ENCODE measurements at regions not wholly inside any gene's neighbourhood (a gene's known extent, or its start where the extent isn't known, plus 50 kb on each side); places are given as distances from the start of the nearest gene placed in this dataset.
"Not testable (repeated sequence)": the region's sequence is repeated elsewhere in the genome, so short reads cannot be mapped to it uniquely, and the experiment has no call there.

DNA sequence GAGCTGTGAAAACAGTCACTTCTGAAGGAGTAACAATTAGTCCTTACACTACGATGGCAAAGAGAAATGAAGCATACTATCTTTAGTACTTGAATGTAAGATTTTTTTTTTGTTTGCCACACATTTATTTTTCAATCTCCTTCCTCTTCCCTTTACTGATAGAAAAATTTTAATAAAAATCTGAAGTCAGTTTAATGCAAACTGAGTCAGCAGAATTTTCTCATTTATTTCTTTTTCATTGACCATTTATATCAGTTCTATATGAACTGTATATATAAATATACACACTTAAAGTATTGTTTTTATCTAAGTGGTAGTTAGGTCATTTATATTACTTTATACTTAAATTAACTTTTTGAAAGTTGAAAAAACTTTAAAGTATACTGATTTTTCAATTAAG is 1009.1 kb upstream of the SPRY2 start:
- TF ChIP-seq, protein P1, sequence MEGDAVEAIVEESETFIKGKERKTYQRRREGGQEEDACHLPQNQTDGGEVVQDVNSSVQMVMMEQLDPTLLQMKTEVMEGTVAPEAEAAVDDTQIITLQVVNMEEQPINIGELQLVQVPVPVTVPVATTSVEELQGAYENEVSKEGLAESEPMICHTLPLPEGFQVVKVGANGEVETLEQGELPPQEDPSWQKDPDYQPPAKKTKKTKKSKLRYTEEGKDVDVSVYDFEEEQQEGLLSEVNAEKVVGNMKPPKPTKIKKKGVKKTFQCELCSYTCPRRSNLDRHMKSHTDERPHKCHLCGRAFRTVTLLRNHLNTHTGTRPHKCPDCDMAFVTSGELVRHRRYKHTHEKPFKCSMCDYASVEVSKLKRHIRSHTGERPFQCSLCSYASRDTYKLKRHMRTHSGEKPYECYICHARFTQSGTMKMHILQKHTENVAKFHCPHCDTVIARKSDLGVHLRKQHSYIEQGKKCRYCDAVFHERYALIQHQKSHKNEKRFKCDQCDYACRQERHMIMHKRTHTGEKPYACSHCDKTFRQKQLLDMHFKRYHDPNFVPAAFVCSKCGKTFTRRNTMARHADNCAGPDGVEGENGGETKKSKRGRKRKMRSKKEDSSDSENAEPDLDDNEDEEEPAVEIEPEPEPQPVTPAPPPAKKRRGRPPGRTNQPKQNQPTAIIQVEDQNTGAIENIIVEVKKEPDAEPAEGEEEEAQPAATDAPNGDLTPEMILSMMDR (IDR thresholded peaks at IDR 0.05; ENCODE audit: low read depth, low read length) = no peak
- TF ChIP-seq, protein P2, sequence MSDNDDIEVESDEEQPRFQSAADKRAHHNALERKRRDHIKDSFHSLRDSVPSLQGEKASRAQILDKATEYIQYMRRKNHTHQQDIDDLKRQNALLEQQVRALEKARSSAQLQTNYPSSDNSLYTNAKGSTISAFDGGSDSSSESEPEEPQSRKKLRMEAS (IDR thresholded peaks at IDR 0.05; ENCODE audit: low read depth, low read length) = no peak
- no peak for TF ChIP-seq POLR2A (IDR thresholded peaks at IDR 0.05; ENCODE audit: extremely low read depth, insufficient read length)
- TF ChIP-seq MYC (IDR thresholded peaks at IDR 0.05; ENCODE audit: low read depth, low read length) = no peak
- no peak for DNase-seq (ENCODE audit: low read depth)
- H3K4me3 ChIP-seq (ENCODE audit: low read depth, low read length) = no peak overlapping the region

DNA sequence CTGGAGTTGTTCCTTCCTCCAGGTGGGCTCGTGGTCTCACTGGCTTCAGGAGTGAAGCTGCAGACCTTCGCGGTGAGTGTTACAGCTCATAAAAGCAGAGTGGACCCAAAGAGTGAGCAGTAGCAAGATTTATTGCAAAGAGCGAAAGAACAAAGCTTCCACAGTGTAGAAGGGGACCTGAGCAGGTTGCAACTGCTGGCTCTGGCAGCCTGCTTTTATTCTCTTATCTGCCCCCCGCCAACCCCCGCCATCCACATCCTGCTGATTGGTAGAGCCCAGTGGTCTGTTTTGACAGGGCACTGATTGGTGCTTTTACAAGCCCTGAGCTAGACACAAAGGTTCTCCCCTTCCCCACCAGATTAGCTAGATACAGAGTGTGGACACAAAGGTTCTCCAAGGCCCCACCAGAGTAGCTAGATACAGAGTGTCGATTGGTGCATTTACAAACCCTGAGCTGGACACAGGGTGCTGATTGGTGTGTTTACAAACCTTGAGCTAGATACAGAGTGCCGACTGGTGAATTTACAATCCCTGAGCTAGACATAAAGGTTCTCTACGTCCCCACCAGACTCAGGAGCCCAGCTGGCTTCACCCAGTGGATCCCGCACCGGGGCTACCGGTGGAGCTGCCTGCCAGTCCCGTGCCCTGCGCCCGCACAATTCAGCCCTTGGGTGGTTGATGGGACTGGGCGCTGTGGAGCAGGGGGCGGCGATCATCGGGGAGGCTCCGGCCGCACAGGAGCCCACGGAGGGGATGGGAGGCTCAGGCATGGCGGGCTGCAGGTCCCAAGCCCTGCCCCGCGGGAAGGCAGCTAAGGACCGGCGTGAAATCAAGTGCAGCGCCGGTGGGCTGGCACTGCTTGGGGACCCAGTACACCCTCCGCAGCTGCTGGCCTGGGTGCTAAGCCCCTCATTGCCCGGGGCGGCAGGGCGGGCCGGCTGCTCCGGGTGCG is 999.5 kb upstream of the SPRY2 start:
- not testable (repeated sequence) for DNase-seq (ENCODE audit: low read depth); H3K4me3 ChIP-seq (ENCODE audit: low read depth, low read length)

DNA sequence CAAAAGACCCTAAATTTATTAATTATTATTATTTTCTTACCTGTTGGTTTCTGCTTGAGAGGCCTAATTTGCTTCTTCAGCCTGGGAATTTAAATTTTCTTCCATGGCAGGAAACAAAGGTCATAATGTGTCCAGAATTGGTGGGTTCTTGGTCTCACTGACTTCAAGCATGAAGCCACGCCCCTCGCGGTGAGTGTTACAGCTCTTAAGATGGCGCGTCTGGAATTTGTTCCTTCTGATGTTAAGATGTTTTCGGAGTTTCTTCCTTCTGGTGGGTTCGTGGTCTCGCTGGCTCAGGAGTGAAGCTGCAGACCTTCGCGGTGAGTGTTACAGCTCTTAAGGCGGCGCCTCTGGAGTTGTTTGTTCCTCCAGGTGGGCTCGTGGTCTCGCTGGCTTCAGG is 998.7 kb upstream of the SPRY2 start:
- DNase-seq (ENCODE audit: low read depth); H3K4me3 ChIP-seq (ENCODE audit: low read depth, low read length): not testable (repeated sequence)

DNA sequence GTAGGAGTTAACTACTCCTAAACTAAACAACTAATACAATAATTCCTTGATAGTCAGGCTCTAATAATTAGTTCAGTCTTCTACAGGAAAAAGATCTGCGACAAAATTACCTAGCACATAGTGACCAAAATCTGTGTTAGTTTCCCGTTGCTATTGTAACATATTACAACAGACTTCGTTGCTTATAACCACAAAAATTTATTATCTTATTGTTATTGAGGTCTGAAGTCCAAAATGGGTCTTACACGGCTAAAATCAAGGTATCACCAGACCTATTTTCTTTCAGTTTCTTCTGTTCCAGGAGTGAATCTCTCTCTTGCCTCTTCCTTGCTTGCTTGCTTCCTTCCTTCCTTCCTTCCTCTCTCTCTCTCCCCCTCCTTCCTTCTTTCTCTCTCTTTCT is 993.6 kb upstream of the SPRY2 start:
- TF ChIP-seq MYC (IDR thresholded peaks at IDR 0.05; ENCODE audit: low read depth, low read length) (no peak), POLR2A (IDR thresholded peaks at IDR 0.05; ENCODE audit: extremely low read depth, insufficient read length) (no peak)
- TF ChIP-seq, protein P1 (IDR thresholded peaks at IDR 0.05; ENCODE audit: low read depth, low read length) = no peak
- TF ChIP-seq, protein P2 (IDR thresholded peaks at IDR 0.05; ENCODE audit: low read depth, low read length) = no peak
- no peak overlapping the region for H3K4me3 ChIP-seq (ENCODE audit: low read depth, low read length)
- no peak for DNase-seq (ENCODE audit: low read depth)

DNA sequence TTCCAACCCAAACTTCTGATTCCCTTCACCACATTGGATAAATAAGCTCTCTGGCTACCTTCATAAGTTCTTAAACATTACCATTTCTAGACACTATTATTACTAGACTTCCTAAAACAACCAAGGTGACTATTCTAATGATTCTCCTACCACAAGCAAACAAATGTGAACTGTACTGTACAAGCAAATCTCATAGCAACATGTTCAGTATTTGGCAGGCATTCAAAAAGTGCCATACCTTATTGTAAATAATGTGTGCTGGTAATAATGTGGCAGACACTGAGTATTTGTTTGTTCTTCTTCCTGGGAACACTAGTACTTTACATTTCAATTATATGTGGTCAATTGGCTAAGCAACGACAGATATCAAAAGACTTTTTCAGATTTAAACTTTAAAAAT is 986.0 kb upstream of the SPRY2 start:
- no peak overlapping the region for H3K4me3 ChIP-seq (ENCODE audit: low read depth, low read length)
- TF ChIP-seq MYC (IDR thresholded peaks at IDR 0.05; ENCODE audit: low read depth, low read length) (no peak), POLR2A (IDR thresholded peaks at IDR 0.05; ENCODE audit: extremely low read depth, insufficient read length) (no peak)
- DNase-seq (ENCODE audit: low read depth) = no peak

DNA sequence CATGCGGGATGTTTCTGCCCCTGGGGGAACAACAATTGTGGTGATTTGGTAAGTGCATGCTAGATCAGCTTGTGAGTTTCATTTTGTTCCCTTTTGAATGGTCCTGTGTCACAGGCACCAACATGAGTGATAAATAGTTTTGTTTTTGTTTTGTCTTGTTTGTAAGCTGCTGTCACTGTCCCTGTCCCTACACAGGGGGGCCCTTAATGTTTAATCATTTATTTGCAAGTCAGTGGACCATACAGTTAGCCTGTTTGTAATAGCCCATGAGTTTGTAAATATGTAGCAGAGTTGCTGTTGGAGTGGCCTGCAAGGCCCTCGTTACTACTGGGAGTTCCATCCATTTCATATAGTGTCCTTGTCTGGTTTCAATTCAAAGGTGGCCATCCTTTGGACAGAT is 979.6 kb upstream of the SPRY2 start:
- TF ChIP-seq MYC (IDR thresholded peaks at IDR 0.05; ENCODE audit: low read depth, low read length) = no peak
- no peak for TF ChIP-seq POLR2A (IDR thresholded peaks at IDR 0.05; ENCODE audit: extremely low read depth, insufficient read length)
- TF ChIP-seq, protein P2 (IDR thresholded peaks at IDR 0.05; ENCODE audit: low read depth, low read length) = no peak
- TF ChIP-seq, protein P1 (IDR thresholded peaks at IDR 0.05; ENCODE audit: low read depth, low read length) = no peak

DNA sequence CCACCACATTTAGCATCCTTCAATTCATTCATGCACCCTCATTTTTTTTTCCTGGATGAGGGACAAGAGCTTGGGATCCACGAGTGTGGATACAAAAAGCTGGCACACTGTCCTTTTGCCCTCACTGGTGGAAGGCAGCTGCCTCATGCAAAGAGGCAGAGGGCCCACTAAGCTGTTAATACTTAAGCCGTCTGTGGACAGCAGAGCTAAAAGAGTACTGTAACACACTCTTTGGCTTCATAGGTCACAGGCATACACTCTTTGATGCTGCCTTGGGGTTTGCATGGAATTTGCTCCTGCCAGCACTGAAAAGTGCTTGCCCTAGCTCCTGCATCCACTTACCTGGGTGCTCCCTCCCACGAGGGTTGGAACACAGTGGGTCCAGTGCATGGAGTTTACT is 978.4 kb upstream of the SPRY2 start:
- TF ChIP-seq, protein P1 (IDR thresholded peaks at IDR 0.05; ENCODE audit: low read depth, low read length) = no peak
- TF ChIP-seq, protein P2 (IDR thresholded peaks at IDR 0.05; ENCODE audit: low read depth, low read length) = no peak
- TF ChIP-seq POLR2A (IDR thresholded peaks at IDR 0.05; ENCODE audit: extremely low read depth, insufficient read length) (no peak), MYC (IDR thresholded peaks at IDR 0.05; ENCODE audit: low read depth, low read length) (no peak)
- DNase-seq (ENCODE audit: low read depth) = no peak

More for the DNA sequence above, 979.6 kb upstream of the SPRY2 start:
- H3K4me3 ChIP-seq (ENCODE audit: low read depth, low read length) = no peak overlapping the region
- DNase-seq (ENCODE audit: low read depth) = no peak

More for the DNA sequence above, 978.4 kb upstream of the SPRY2 start:
- no peak overlapping the region for H3K4me3 ChIP-seq (ENCODE audit: low read depth, low read length)
